Astrocyte (in vitro differentiated cells and primary cell): ENCODE measurements at regions not wholly inside any gene's neighbourhood (a gene's known extent, or its start where the extent isn't known, plus 50 kb on each side); places are given as distances from the start of the nearest gene placed in this dataset.

ENCODE experiments used
- CTCF ChIP-seq: IDR thresholded peaks from 2 replicates; pipeline ENCODE4 v1.5.1; 2011; ENCODE audit warnings: low read depth, mild to moderate bottlenecking, inconsistent platforms, low read length, moderate library complexity; ENCODE audit not compliant: insufficient read depth
- EZH2 ChIP-seq: IDR thresholded peaks from 2 replicates; pipeline ENCODE4 v1.6.1; 2012; ENCODE audit warnings: mild to moderate bottlenecking, low read length, inconsistent platforms; ENCODE audit not compliant: insufficient read depth

- TF ChIP-seq CTCF (no peak), EZH2 (no peak)
Measured at GRCh38 chr7:84712374-84713121, 474.3 kb downstream of the SEMA3D start.
